Chondrocyte (in vitro differentiated cells): ENCODE measurements at regions not wholly inside any gene's neighbourhood (a gene's known extent, or its start where the extent isn't known, plus 50 kb on each side); places are given as distances from the start of the nearest gene placed in this dataset.

Experiments
- DNase-seq: peaks from one replicate; pipeline ENCODE4 v3.0.0; 2021; ENCODE audit warnings: mixed read lengths, low spot score
- H3K27ac Mint-ChIP-seq: one replicate; pipeline ENCODE4 v1.8.0; 2021; ENCODE audit warnings: mild to moderate bottlenecking, moderate library complexity, mixed read lengths; ENCODE audit not compliant: unreplicated experiment
- H3K27me3 Mint-ChIP-seq: 2 replicates; pipeline ENCODE4 v1.8.0; 2021; ENCODE audit warnings: low read depth, mixed read lengths
- H3K36me3 Mint-ChIP-seq: 2 replicates; pipeline ENCODE4 v1.8.0; 2021; ENCODE audit warnings: low read depth, mixed read lengths
- H3K4me1 Mint-ChIP-seq: 2 replicates; pipeline ENCODE4 v1.8.0; 2021; ENCODE audit warnings: low read depth, mild to moderate bottlenecking, mixed read lengths
- H3K4me3 Mint-ChIP-seq: one replicate; pipeline ENCODE4 v1.8.0; 2021; ENCODE audit warnings: mild to moderate bottlenecking, moderate library complexity, mixed read lengths; ENCODE audit not compliant: unreplicated experiment
- H3K9me3 Mint-ChIP-seq: 2 replicates; pipeline ENCODE4 v1.8.0; 2021; ENCODE audit warnings: low read depth, mixed read lengths
- TF ChIP-seq, protein P1 (sequence below): fragments of 200-600 bp; sonication (generic); IDR thresholded peaks from 2 replicates; pipeline ENCODE4 v1.5.0; 2021; ENCODE audit warnings: antibody characterized with exemption, mild to moderate bottlenecking, moderate library complexity

DNA sequence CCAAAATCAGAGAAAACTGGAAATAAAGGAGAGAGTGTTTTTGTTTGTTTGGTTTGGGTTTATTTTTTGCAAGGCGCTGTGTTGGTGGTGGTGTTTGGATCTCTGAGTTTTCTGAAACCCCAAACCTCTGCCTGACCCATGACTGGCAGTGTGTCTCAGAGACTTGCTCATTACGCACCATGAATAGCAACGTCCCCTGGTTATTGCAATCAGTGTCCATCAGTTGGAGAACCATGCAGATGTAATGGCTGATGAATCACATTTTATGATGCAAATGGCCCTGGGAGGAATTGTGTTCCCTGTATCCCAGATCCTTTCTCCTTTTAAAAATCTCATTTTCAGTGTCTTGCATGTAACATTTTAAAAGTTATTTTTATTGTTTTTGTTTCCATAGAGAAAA lies 362.8 kb downstream of the PMP22 start:
- Mint-ChIP-seq H3K27ac (no peak overlapping the region), H3K9me3 (peaks cover 14% of the 10 kb centered on the region), H3K36me3 (peaks cover 2% of the 10 kb centered on the region), H3K4me3 (no peak overlapping the region), H3K4me1 (peaks cover 13% of the 10 kb centered on the region), H3K27me3 (no peaks in the 10 kb centered on the region)
- no peak for DNase-seq
- TF ChIP-seq, protein P1, sequence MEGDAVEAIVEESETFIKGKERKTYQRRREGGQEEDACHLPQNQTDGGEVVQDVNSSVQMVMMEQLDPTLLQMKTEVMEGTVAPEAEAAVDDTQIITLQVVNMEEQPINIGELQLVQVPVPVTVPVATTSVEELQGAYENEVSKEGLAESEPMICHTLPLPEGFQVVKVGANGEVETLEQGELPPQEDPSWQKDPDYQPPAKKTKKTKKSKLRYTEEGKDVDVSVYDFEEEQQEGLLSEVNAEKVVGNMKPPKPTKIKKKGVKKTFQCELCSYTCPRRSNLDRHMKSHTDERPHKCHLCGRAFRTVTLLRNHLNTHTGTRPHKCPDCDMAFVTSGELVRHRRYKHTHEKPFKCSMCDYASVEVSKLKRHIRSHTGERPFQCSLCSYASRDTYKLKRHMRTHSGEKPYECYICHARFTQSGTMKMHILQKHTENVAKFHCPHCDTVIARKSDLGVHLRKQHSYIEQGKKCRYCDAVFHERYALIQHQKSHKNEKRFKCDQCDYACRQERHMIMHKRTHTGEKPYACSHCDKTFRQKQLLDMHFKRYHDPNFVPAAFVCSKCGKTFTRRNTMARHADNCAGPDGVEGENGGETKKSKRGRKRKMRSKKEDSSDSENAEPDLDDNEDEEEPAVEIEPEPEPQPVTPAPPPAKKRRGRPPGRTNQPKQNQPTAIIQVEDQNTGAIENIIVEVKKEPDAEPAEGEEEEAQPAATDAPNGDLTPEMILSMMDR: no peak

DNA sequence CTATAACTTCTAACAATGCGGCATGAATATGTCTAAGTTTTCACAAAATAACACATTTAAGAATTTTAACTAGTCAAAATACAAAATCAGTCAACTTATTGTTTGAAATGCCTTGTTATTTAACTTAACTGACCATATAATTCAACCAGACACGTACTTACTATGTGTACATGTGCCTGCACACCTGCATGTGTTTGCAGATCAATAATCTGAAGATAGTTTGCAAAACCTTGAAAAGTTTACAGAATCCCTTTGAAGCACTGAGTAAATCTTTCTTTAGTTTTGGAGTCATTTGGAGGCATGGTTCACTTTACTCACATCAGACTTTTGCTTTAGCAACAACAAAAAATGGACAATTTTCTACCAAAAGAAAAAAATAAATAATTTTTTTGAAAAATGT lies 363.8 kb downstream of the PMP22 start:
- TF ChIP-seq, protein P1: no peak
- H3K27me3 Mint-ChIP-seq: no peaks in the 10 kb centered on the region
- H3K4me3 Mint-ChIP-seq: no peak overlapping the region
- DNase-seq: no peak
- H3K27ac Mint-ChIP-seq: no peak overlapping the region
- peaks cover 4% of the 10 kb centered on the region for H3K36me3 Mint-ChIP-seq
- H3K4me1 Mint-ChIP-seq: peaks cover 13% of the 10 kb centered on the region
- H3K9me3 Mint-ChIP-seq: peaks cover 21% of the 10 kb centered on the region

DNA sequence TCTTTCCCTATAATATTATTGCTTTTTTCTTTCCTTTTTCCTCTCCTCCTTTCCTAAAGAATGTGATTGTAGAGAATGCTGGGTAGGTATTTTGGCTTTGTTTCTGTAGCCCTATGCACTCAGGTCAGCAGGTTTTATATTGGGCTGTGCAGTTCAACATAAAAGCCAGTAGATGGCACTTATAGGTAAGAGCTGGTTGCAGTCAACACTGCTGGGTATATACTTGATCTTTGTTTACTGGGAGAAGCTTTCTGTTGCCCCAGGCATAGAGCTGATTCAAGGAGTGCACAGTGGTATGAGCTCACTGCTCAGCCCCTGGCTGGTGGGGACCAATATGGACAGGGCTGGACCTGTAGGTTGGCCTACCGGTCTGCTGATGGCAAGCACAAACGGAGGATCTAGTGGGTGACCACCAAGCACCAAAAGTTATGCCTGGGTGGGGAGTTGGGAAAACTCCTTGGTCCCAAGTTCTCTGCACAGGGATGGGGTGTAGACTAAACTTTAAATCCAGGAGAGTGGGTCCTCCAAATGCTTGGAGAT lies 378.9 kb downstream of the PMP22 start:
- no peak for DNase-seq
- TF ChIP-seq, protein P1: peak; percentile 33
- peaks cover 14% of the 10 kb centered on the region for H3K36me3 Mint-ChIP-seq
- H3K27ac Mint-ChIP-seq: no peak overlapping the region
- H3K4me3 Mint-ChIP-seq: no peak overlapping the region
- no peaks in the 10 kb centered on the region for H3K27me3 Mint-ChIP-seq
- H3K4me1 Mint-ChIP-seq: no peaks in the 10 kb centered on the region
- H3K9me3 Mint-ChIP-seq: peaks cover 46% of the 10 kb centered on the region

DNA sequence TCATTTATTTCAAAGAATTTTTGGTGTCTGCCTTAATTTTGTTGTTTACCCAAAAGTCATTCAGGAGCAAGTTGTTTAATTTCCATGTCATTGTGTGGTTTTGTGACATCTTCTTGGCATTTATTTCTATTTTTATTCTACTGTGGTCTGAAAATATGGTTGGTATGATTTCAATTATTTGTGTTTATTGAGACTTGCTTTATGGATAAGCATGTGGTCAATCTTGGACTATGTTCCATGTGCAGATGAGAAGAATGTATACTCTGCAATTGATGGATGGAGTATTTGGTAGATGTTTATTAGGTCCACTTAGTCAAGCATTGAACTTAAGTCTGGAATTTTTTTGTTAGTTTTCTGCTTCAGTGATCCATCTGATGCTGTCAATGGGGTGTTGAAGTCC lies 383.0 kb downstream of the PMP22 start:
- Mint-ChIP-seq H3K27ac (no peak overlapping the region), H3K9me3 (peaks cover 36% of the 10 kb centered on the region), H3K27me3 (no peaks in the 10 kb centered on the region), H3K36me3 (peaks cover 11% of the 10 kb centered on the region), H3K4me1 (no peaks in the 10 kb centered on the region), H3K4me3 (no peak overlapping the region)
- TF ChIP-seq, protein P1: no peak
- no peak for DNase-seq

DNA sequence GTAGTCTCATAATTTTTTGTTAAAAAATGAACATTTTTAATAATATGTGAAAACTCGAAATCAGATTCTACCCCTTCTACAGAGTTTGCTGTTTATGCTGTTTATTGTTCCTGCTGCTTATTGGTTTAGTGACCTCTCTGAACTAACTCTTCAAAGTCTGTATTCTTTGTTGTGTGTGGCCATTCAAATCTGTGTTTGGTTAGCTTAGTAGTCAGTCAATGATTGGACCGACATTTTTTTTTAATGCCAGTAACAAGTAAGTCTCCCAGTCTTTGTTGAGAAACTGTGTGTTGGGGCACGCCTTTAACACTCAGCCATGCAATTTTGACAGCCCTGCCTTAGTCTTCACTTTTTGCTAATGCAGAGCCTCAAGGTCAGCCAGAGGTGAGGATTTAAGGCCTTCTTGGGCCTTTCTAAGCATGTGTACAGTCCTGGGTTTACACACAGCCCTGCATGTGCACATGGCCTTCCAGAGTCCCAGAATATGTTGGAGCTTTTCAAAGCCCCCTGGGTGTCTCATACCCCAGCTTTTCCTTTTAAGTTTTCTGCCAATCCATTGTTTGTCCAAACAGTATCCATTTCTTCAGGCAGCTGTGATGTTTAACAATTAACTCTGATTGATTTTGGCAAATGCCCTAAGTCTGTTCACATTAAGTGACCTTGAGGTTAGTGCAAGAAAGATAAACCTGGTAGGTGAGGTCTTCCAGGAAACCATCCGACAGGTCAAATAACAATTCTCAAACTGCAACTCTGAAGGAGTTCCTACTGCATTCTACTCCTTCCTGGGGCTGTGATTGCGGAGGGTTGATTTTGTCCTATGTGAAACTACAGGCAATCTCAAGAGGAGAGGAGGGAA lies 389.3 kb downstream of the PMP22 start:
- Mint-ChIP-seq H3K4me1 (peaks cover 13% of the 10 kb centered on the region), H3K27me3 (no peaks in the 10 kb centered on the region), H3K4me3 (no peak overlapping the region), H3K9me3 (peaks cover 3% of the 10 kb centered on the region), H3K36me3 (no peaks in the 10 kb centered on the region), H3K27ac (no peak overlapping the region)
- TF ChIP-seq, protein P1: no peak
- DNase-seq: no peak
